Stomach (tissue), 8 donors: ENCODE measurements at regions not wholly inside any gene's neighbourhood (a gene's known extent, or its start where the extent isn't known, plus 50 kb on each side); places are given as distances from the start of the nearest gene placed in this dataset.

Source experiments
- DNase-seq, 2 donors: peaks; one replicate each; pipeline versions ENCODE4 v3.0.0 to v3.0.0-alpha.2; 2013 to 2019
- H3K27ac ChIP-seq, 5 donors: fragments of 200-600 bp in 4 of 5; sonication (generic) in 4 of 5; one replicate each; pipeline ENCODE4 v1.5.1; 2013 to 2019; ENCODE audit warnings: mild to moderate bottlenecking in 1 of 5, moderate library complexity in 1 of 5
- H3K27me3 ChIP-seq, 3 donors: fragments of 200-600 bp; sonication (generic); one replicate each; pipeline ENCODE4 v1.5.1; 2017 to 2019; ENCODE audit warnings: mixed run types in 1 of 3
- H3K36me3 ChIP-seq, 4 donors: fragments of 200-600 bp; sonication (generic); 1 replicate in 3 of 4; 2 replicates in 1 of 4; pipeline ENCODE4 v1.5.1; 2016 to 2019
- H3K4me1 ChIP-seq, 4 donors: fragments of 200-600 bp; sonication (generic); one replicate each; pipeline ENCODE4 v1.5.1; 2016 to 2019
- H3K4me3 ChIP-seq, 4 donors: fragments of 200-600 bp; sonication (generic) in 3 of 4; one replicate each; pipeline ENCODE4 v1.5.1; 2016 to 2019; ENCODE audit warnings: mild to moderate bottlenecking in 1 of 4
- H3K9me3 ChIP-seq, 4 donors: fragments of 200-600 bp; sonication (generic); one replicate each; pipeline ENCODE4 v1.5.1; 2016 to 2019
- EP300 ChIP-seq: sonication (generic); formaldehyde crosslinking; IDR thresholded peaks from one replicate; pipeline ENCODE4 v1.6.1; 2017; ENCODE audit warnings: antibody characterized with exemption
- POLR2A ChIP-seq, 4 donors: fragments of 450-650 bp; IDR thresholded peaks; one replicate each; pipeline ENCODE4 v1.6.1; 2016; ENCODE audit warnings: antibody characterized with exemption in 4 of 4, control low read depth in 2 of 4, mild to moderate bottlenecking in 1 of 4, moderate library complexity in 1 of 4
- POLR2AphosphoS5 ChIP-seq, 3 donors: sonication (generic); formaldehyde crosslinking; IDR thresholded peaks; one replicate each; pipeline ENCODE4 v1.6.1; 2016; ENCODE audit warnings: antibody characterized with exemption in 3 of 3
- WGBS, 5 donors: extraction: QIAGEN DNeasy Blood & Tissue Kit in 3 of 5; methylation state at CpG; one replicate each; pipeline versions ENCODE4 v1.1.5 to v1.1.7; 2013 to 2018; 5-methylcytosine and 5-hydroxymethylcytosine counted together
- intact Hi-C: fragments of 100-400 bp; cut with DNase I; formaldehyde crosslinking; loops from one replicate; pipeline ENCODE4 v1.15.1; 2023; ENCODE audit warnings: low total_unique reads
- TF ChIP-seq, protein P1 (sequence below), 7 experiments: fragments of 450-650 bp in 4 of 7; fragments of 200-600 bp in 3 of 7; sonication (generic) in 3 of 7; IDR thresholded peaks; one replicate each; pipeline ENCODE4 v1.5.1; 2016 to 2019; ENCODE audit warnings: antibody characterized with exemption in 7 of 7, control low read depth in 2 of 7, mild to moderate bottlenecking in 1 of 7
- donor health status: healthy with polysubstance abuse.
- donor health status: Bipolar disorder and iron deficiency.
- donor health status: healthy.

DNA sequence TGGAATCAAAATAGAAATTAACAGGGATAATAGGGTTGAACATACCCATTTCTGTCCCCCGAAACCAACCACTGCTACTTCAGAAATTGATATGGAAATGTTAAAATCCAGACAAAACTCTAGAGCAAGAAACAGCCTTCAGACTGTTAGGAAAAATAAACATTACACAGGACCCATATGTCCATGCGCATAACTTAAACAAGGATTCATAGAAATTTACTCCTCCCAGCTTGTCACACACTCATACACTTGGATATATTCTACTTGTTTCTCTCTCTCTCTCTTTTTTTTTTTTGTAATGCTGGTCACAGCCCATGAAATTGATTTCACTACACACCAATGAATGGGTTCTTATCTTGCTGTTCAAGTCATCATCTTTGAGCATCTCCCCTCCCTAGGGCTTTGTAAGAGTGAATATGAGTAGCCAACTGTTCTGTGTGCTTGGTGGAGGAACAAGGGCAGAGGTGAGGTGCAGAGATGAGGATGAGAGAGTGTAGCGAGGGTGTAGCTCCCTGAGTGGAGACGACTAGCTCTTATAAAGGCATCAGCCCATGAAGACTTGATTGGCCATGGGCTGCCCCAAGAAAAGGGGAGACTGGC is 61.8 kb upstream of the MLN start:
- Histone ChIP-seq H3K27me3 (peaks cover 0 to 38% (median 6%) of the 10 kb centered on the region in 3 donors), H3K27ac (no peak overlapping the region), H3K9me3 (no peaks in the 10 kb centered on the region), H3K36me3 (no peaks in the 10 kb centered on the region), H3K4me1 (peaks cover 0 to 9% (median 0%) of the 10 kb centered on the region in 4 donors), H3K4me3 (no peak overlapping the region)
- 73 to 91% (median 85%) methylated on average over 4 of the region's 4 CpGs for WGBS, 5 donors
- DNase-seq, result no peak
- TF ChIP-seq POLR2AphosphoS5 (IDR thresholded peaks at IDR 0.05) (no peak), EP300 (no peak), POLR2A (IDR thresholded peaks at IDR 0.05) (no peak)
- TF ChIP-seq, protein P1, sequence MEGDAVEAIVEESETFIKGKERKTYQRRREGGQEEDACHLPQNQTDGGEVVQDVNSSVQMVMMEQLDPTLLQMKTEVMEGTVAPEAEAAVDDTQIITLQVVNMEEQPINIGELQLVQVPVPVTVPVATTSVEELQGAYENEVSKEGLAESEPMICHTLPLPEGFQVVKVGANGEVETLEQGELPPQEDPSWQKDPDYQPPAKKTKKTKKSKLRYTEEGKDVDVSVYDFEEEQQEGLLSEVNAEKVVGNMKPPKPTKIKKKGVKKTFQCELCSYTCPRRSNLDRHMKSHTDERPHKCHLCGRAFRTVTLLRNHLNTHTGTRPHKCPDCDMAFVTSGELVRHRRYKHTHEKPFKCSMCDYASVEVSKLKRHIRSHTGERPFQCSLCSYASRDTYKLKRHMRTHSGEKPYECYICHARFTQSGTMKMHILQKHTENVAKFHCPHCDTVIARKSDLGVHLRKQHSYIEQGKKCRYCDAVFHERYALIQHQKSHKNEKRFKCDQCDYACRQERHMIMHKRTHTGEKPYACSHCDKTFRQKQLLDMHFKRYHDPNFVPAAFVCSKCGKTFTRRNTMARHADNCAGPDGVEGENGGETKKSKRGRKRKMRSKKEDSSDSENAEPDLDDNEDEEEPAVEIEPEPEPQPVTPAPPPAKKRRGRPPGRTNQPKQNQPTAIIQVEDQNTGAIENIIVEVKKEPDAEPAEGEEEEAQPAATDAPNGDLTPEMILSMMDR (IDR thresholded peaks at IDR 0.05), result no peak
- intact Hi-C loops, result no loop called here

DNA sequence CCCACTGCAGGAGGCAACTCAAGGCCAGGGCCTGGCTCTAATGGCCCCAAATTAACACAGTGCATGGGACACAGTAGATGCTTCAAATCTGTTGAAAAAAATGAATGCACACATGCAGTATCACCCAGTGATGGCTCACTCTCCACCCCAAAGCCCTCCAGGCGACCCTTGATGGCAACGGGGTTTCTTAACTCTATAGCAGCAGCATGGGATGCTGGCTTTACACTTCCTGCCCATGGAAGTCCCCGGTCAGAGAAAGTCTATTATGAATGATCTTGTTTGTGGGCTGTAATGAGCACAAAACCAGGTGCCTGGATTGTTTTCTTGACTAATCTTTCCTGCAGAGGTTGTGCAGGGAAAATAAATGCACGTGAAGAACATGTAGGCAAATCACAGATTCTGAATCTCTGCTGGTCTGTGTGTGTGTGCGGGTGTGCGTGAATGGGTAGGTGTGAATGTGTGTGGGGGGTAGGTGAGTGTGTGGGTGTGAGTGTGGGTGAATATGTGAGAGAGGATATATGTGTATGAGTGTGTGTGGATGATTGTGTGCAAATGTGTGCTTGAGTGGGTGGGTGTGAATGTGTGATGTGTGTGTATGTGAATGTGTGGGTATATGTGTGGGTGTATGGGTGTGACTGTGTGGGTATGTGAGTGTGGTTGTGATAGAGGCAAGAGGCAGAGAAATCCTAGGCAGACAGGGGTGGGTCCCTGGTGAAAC is 60.1 kb upstream of the MLN start:
- Histone ChIP-seq H3K9me3 (no peaks in the 10 kb centered on the region), H3K4me1 (peaks cover 0 to 11% (median 0%) of the 10 kb centered on the region in 4 donors), H3K36me3 (no peaks in the 10 kb centered on the region), H3K4me3 (no peak overlapping the region), H3K27me3 (peaks cover 0 to 45% (median 0%) of the 10 kb centered on the region in 3 donors), H3K27ac (no peak overlapping the region)
- TF ChIP-seq POLR2AphosphoS5 (IDR thresholded peaks at IDR 0.05) (no peak), POLR2A (IDR thresholded peaks at IDR 0.05) (no peak), EP300 (no peak)
- TF ChIP-seq, protein P1 (IDR thresholded peaks at IDR 0.05), result no peak
- WGBS, 5 donors, result 61 to 78% (median 68%) methylated on average over 6 of the region's 6 CpGs
- intact Hi-C loops, result no loop called here
- DNase-seq, result no peak

DNA sequence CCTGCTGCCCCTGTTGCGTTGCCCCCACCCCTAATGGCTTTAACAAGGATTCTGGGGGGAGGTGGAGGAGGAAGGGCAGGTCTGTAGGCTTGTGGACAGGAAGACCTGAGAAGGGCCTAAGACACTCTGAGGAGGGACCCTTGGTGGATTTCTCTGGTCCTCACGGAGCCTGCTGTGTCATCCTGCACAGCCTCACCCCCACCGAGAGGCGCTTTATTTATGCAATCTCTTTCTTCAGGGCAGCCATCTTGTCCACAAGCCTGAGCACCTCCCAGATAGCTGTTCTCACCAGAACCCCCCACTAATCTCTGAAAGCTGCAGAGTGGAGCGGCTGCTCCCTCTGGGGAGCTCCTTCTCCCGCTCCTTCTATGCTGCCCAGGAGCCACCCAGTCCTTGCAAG is 59.3 kb upstream of the MLN start:
- TF ChIP-seq POLR2A (IDR thresholded peaks at IDR 0.05), result no peak
- TF ChIP-seq, protein P1 (IDR thresholded peaks at IDR 0.05), result no peak
- TF ChIP-seq EP300, result no peak
- no peak for TF ChIP-seq POLR2AphosphoS5 (IDR thresholded peaks at IDR 0.05)
- WGBS, 5 donors, result 82 to 95% (median 90%) methylated on average over 6 of the region's 6 CpGs
- H3K27ac ChIP-seq, result no peak overlapping the region
- no peaks in the 10 kb centered on the region for H3K36me3 ChIP-seq
- intact Hi-C loops, result no loop called here
- H3K4me3 ChIP-seq, result no peak overlapping the region
- DNase-seq, result no peak
- H3K4me1 ChIP-seq, result peaks cover 0 to 11% (median under 1%) of the 10 kb centered on the region in 4 donors
- no peaks in the 10 kb centered on the region for H3K9me3 ChIP-seq
- H3K27me3 ChIP-seq, result peaks cover 0 to 48% (median 0%) of the 10 kb centered on the region in 3 donors

DNA sequence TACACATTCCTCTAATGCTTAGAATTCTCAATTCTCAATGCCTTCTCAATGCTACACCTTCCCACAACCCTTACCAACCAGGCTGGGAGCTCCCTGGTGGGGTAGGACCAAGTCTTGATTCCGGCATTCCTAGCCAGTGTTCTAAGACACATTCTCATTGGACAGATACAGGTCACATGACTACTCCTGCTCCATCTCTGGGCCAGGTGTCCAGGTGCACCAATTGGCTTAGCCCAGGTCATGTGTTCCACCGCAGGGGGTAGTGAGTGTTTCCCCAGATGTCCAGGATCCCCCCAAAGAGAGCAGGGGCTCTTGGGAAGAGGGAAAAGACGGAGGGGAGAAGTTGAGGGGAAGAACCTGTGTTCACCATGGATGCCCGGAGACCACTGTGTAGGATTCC is 58.7 kb upstream of the MLN start:
- TF ChIP-seq EP300, result no peak
- TF ChIP-seq POLR2AphosphoS5 (IDR thresholded peaks at IDR 0.05), result no peak
- TF ChIP-seq, protein P1 (IDR thresholded peaks at IDR 0.05), result no peak
- TF ChIP-seq POLR2A (IDR thresholded peaks at IDR 0.05), result no peak
- Histone ChIP-seq H3K4me1 (peaks cover 0 to 11% (median 5%) of the 10 kb centered on the region in 4 donors), H3K4me3 (no peak overlapping the region), H3K27ac (no peak overlapping the region), H3K9me3 (no peaks in the 10 kb centered on the region), H3K27me3 (peaks cover 0 to 54% (median 0%) of the 10 kb centered on the region in 3 donors), H3K36me3 (no peaks in the 10 kb centered on the region)
- DNase-seq, result no peak
- 71 to 91% (median 86%) methylated on average over 4 of the region's 4 CpGs for WGBS, 5 donors
- intact Hi-C loops, result no loop called here
